ENCODE measurements at regions not wholly inside any gene's neighbourhood (a gene's known extent, or its start where the extent isn't known, plus 50 kb on each side); places are given as distances from the start of the nearest gene placed in this dataset.

GRCh38 chr6:140609321-140609720 lies 1234.9 kb upstream of the CITED2 start:
- TF ChIP-seq ZNF274 (IDR thresholded peaks at IDR 0.05; ENCODE audit: low read depth, low read length), result no peak
- no peak for TF ChIP-seq YY1 (IDR thresholded peaks at IDR 0.05; ENCODE audit: insufficient read depth, insufficient read length)
